SK-N-SH (cell line): ENCODE measurements at regions not wholly inside any gene's neighbourhood (a gene's known extent, or its start where the extent isn't known, plus 50 kb on each side); places are given as distances from the start of the nearest gene placed in this dataset.

Experiments
- ELF1 ChIP-seq: IDR thresholded peaks from 2 replicates; pipeline ENCODE4 v1.4.0; 2012
- EP300 ChIP-seq, 2 experiments: IDR thresholded peaks; 2 replicates each; pipeline versions ENCODE4 v1.4.0 to v1.6.1; 2012; ENCODE audit warnings: borderline replicate concordance in 1 of 2, low read depth in 1 of 2, low read length in 1 of 2
- EZH2phosphoT487 ChIP-seq: fragments of 200-600 bp; sonication (generic); IDR thresholded peaks from 2 replicates; pipeline ENCODE4 v1.6.1; 2017; ENCODE audit warnings: low read depth, mixed run types, mild to moderate bottlenecking, antibody characterized with exemption, moderate library complexity, borderline replicate concordance
- GABPA ChIP-seq: IDR thresholded peaks from 2 replicates; pipeline ENCODE4 v1.4.0; 2012; ENCODE audit warnings: low read depth, mild to moderate bottlenecking
- GATA2 ChIP-seq: sonication (generic); formaldehyde crosslinking; IDR thresholded peaks from 2 replicates; pipeline ENCODE4 v1.5.0; 2020; ENCODE audit warnings: mild to moderate bottlenecking, missing genetic modification reagents
- POLR2AphosphoS5 ChIP-seq: IDR thresholded peaks from 2 replicates; pipeline ENCODE4 v1.6.1; 2012; ENCODE audit warnings: low read depth, low read length
- RAD21 ChIP-seq: IDR thresholded peaks from 2 replicates; pipeline ENCODE4 v1.6.1; 2012; ENCODE audit warnings: mild to moderate bottlenecking, low read length
- REST ChIP-seq: IDR thresholded peaks from 2 replicates; pipeline ENCODE4 v1.6.1; 2012; ENCODE audit warnings: mild to moderate bottlenecking, low read depth, low read length, moderate library complexity
- TAF1 ChIP-seq: IDR thresholded peaks from 2 replicates; pipeline ENCODE4 v1.6.1; 2012; ENCODE audit warnings: low read depth, mild to moderate bottlenecking, low read length, moderate library complexity, borderline replicate concordance
- TCF12 ChIP-seq: IDR thresholded peaks from 2 replicates; pipeline ENCODE4 v1.4.0; 2012
- YY1 ChIP-seq: IDR thresholded peaks from 2 replicates; pipeline ENCODE4 v1.4.0; 2012; ENCODE audit warnings: low read depth, mild to moderate bottlenecking
- TF ChIP-seq, protein P1 (sequence below): fragments of 200-600 bp; sonication (generic); IDR thresholded peaks from 2 replicates; pipeline ENCODE4 v1.6.1; 2017; ENCODE audit warnings: antibody characterized with exemption, mild to moderate bottlenecking, moderate library complexity
- TF ChIP-seq, protein P2 (sequence below): IDR thresholded peaks from 2 replicates; pipeline ENCODE4 v1.4.0; 2012; ENCODE audit warnings: low read depth, borderline replicate concordance

- TF ChIP-seq, protein P1, sequence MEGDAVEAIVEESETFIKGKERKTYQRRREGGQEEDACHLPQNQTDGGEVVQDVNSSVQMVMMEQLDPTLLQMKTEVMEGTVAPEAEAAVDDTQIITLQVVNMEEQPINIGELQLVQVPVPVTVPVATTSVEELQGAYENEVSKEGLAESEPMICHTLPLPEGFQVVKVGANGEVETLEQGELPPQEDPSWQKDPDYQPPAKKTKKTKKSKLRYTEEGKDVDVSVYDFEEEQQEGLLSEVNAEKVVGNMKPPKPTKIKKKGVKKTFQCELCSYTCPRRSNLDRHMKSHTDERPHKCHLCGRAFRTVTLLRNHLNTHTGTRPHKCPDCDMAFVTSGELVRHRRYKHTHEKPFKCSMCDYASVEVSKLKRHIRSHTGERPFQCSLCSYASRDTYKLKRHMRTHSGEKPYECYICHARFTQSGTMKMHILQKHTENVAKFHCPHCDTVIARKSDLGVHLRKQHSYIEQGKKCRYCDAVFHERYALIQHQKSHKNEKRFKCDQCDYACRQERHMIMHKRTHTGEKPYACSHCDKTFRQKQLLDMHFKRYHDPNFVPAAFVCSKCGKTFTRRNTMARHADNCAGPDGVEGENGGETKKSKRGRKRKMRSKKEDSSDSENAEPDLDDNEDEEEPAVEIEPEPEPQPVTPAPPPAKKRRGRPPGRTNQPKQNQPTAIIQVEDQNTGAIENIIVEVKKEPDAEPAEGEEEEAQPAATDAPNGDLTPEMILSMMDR = no peak
- TF ChIP-seq GABPA = no peak
- no peak for TF ChIP-seq GATA2
- TF ChIP-seq EP300 (IDR thresholded peaks at IDR 0.05; ENCODE audit: borderline replicate concordance in 1 of 2, low read depth in 1 of 2, low read length in 1 of 2) = no peak
- no peak for TF ChIP-seq EZH2phosphoT487
- TF ChIP-seq TCF12 = no peak
- TF ChIP-seq REST = no peak
- TF ChIP-seq POLR2AphosphoS5 = no peak
- TF ChIP-seq ELF1 = no peak
- TF ChIP-seq, protein P2, sequence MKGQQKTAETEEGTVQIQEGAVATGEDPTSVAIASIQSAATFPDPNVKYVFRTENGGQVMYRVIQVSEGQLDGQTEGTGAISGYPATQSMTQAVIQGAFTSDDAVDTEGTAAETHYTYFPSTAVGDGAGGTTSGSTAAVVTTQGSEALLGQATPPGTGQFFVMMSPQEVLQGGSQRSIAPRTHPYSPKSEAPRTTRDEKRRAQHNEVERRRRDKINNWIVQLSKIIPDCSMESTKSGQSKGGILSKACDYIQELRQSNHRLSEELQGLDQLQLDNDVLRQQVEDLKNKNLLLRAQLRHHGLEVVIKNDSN = no peak
- TF ChIP-seq YY1 = no peak
- no peak for TF ChIP-seq RAD21
- TF ChIP-seq TAF1 = no peak
Measured at GRCh38 chr17:74104921-74105320, 98.6 kb upstream of the RPL38 start.
